Endodermal cell (in vitro differentiated cells): ENCODE measurements at regions not wholly inside any gene's neighbourhood (a gene's known extent, or its start where the extent isn't known, plus 50 kb on each side); places are given as distances from the start of the nearest gene placed in this dataset.

Experiments
- DNase-seq: peaks from one replicate; pipeline ENCODE4 v3.0.0-alpha.2; 2017
- H3K27ac ChIP-seq: 2 replicates; pipeline ENCODE4 v1.5.1; 2013; ENCODE audit warnings: mild to moderate bottlenecking, low read depth, low read length, moderate library complexity
- H3K27me3 ChIP-seq: 2 replicates; pipeline ENCODE4 v1.6.1; 2013; ENCODE audit warnings: mild to moderate bottlenecking, low read length, moderate library complexity; ENCODE audit not compliant: insufficient read depth, control insufficient read depth, poor library complexity, severe bottlenecking
- H3K36me3 ChIP-seq: 2 replicates; pipeline ENCODE4 v1.7.0; 2013; ENCODE audit warnings: mild to moderate bottlenecking, low read length, moderate library complexity; ENCODE audit not compliant: control insufficient read depth, insufficient read depth
- H3K4me1 ChIP-seq: one replicate; pipeline ENCODE4 v1.7.0; 2013; ENCODE audit warnings: low read length; ENCODE audit not compliant: control insufficient read depth, insufficient read depth
- H3K4me3 ChIP-seq: 2 replicates; pipeline ENCODE4 v1.5.1; 2013; ENCODE audit warnings: mild to moderate bottlenecking, low read length, moderate library complexity
- H3K9ac ChIP-seq: 2 replicates; pipeline ENCODE4 v1.6.1; 2013; ENCODE audit warnings: mild to moderate bottlenecking, low read length, moderate library complexity; ENCODE audit not compliant: poor library complexity, severe bottlenecking; ENCODE audit errors: extremely low read depth
- H3K9me3 ChIP-seq: 2 replicates; pipeline ENCODE4 v1.6.1; 2013; ENCODE audit warnings: mild to moderate bottlenecking, low read length, moderate library complexity; ENCODE audit not compliant: control insufficient read depth
- H3K27ac Mint-ChIP-seq: 2 replicates; pipeline ENCODE4 v1.8.0; 2020; ENCODE audit warnings: mixed read lengths
- H3K27me3 Mint-ChIP-seq: 2 replicates; pipeline ENCODE4 v1.8.0; 2021; ENCODE audit warnings: mild to moderate bottlenecking, mixed read lengths; ENCODE audit not compliant: insufficient read depth
- H3K36me3 Mint-ChIP-seq: 2 replicates; pipeline ENCODE4 v1.8.0; 2020; ENCODE audit warnings: low read depth, mixed read lengths
- H3K4me1 Mint-ChIP-seq: 2 replicates; pipeline ENCODE4 v1.8.0; 2020; ENCODE audit warnings: mixed read lengths
- H3K4me3 Mint-ChIP-seq: 2 replicates; pipeline ENCODE4 v1.8.0; 2020; ENCODE audit warnings: mild to moderate bottlenecking, moderate library complexity, mixed read lengths
- H3K9me3 Mint-ChIP-seq: 2 replicates; pipeline ENCODE4 v1.8.0; 2020; ENCODE audit warnings: mild to moderate bottlenecking, mixed read lengths
- WGBS, 2 experiments: methylation state at CpG; one replicate each; pipeline versions ENCODE4 v1.1.5 to v1.1.7; 2013; ENCODE audit warnings: missing lambda C conversion rate in 2 of 2, mixed read lengths in 1 of 2; ENCODE audit not compliant: insufficient coverage in 1 of 2, insufficient read length in 1 of 2; 5-methylcytosine and 5-hydroxymethylcytosine counted together
- TF ChIP-seq, protein P1 (sequence below): fragments of 200-600 bp; sonication (generic); conservative IDR thresholded peaks from 2 replicates; pipeline ENCODE4 v1.5.0; 2021; ENCODE audit warnings: antibody characterized with exemption, mild to moderate bottlenecking

DNA sequence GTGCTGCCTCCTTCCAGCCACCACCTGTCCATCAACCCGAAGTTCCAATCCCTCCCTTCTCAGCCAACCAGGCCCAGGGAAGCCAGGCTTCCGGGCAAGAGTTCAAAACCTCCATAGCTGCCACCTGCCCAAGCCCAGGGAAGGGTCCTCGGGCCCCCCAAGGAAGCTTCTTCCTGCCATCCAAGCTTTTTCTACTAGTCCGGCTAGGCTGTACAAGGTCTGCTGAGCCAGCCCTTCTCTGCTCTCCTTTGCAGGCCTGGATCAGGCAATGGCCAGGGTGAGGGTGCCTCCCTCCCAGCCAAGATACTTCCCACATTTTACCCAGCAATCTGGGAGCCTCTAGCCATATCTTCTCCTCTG lies 96.2 kb downstream of the PJA1 start:
- Mint-ChIP-seq H3K4me3 (no peak overlapping the region), H3K9me3 (peaks cover 59% of the 10 kb centered on the region), H3K36me3 (no peaks in the 10 kb centered on the region), H3K27me3 (no peaks in the 10 kb centered on the region), H3K27ac (no peak overlapping the region), H3K4me1 (peaks cover 3% of the 10 kb centered on the region)
- TF ChIP-seq, protein P1, sequence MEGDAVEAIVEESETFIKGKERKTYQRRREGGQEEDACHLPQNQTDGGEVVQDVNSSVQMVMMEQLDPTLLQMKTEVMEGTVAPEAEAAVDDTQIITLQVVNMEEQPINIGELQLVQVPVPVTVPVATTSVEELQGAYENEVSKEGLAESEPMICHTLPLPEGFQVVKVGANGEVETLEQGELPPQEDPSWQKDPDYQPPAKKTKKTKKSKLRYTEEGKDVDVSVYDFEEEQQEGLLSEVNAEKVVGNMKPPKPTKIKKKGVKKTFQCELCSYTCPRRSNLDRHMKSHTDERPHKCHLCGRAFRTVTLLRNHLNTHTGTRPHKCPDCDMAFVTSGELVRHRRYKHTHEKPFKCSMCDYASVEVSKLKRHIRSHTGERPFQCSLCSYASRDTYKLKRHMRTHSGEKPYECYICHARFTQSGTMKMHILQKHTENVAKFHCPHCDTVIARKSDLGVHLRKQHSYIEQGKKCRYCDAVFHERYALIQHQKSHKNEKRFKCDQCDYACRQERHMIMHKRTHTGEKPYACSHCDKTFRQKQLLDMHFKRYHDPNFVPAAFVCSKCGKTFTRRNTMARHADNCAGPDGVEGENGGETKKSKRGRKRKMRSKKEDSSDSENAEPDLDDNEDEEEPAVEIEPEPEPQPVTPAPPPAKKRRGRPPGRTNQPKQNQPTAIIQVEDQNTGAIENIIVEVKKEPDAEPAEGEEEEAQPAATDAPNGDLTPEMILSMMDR = no peak
- Histone ChIP-seq H3K36me3 (no peaks in the 10 kb centered on the region), H3K4me3 (no peak overlapping the region), H3K9ac (no peak overlapping the region), H3K27ac (no peak overlapping the region), H3K9me3 (no peaks in the 10 kb centered on the region), H3K27me3 (no peaks in the 10 kb centered on the region), H3K4me1 (peaks cover under 1% of the 10 kb centered on the region)
- WGBS, 2 experiments = 84% methylated on average over 4 of the region's 4 CpGs; no CpG with 5 or more reads in 1 of the 2 experiments
- DNase-seq = no peak

DNA sequence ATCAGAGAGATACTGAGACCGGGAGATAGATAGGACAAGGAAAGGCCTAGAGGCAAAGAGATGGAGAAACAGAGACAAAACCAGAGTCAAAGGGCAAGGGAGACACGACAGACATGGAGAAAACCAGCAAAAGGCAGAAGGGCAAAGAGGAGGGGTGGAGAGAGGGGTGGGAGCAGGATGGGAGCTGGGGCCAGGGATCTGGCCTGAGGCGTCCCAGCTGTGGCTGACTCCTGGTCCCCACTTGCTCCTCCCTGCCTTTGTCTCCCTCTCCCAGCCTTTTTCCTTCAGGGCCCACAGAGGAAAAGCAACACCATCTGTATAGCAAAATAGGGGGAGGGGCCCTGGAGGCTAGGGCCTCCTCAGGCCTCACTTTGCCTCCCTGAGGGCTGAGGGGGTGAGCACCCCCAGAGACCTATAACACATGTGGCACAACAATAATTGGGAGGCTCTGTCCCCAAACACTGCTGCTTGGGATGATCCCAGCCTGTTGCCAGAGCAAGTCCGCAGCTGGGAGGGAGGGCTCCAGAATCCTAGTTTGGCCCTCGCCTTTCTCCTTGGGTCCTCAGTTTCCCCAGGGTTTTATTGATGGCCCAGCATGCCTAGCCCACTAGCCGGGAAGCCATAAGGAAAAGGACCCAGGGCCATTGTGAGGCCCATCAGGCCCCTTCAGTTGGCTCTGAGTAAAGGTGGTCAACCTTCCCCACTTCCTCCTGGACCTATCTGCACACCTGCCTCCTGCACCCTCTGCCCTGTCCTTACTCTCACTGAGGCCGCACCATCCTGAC lies 96.8 kb downstream of the PJA1 start:
- Histone ChIP-seq H3K27ac (no peak overlapping the region), H3K4me3 (no peak overlapping the region), H3K9ac (no peak overlapping the region), H3K4me1 (no peaks in the 10 kb centered on the region), H3K36me3 (no peaks in the 10 kb centered on the region), H3K27me3 (no peaks in the 10 kb centered on the region), H3K9me3 (no peaks in the 10 kb centered on the region)
- TF ChIP-seq, protein P1 = no peak
- H3K4me1 Mint-ChIP-seq = peaks cover 3% of the 10 kb centered on the region
- no peaks in the 10 kb centered on the region for H3K27me3 Mint-ChIP-seq
- DNase-seq = peak; percentile 20
- WGBS, 2 experiments = 86 to 92% methylated on average over 1 to 7 of the region's 7 CpGs
- no peaks in the 10 kb centered on the region for H3K36me3 Mint-ChIP-seq
- peaks cover 60% of the 10 kb centered on the region for H3K9me3 Mint-ChIP-seq
- H3K27ac Mint-ChIP-seq = no peak overlapping the region
- H3K4me3 Mint-ChIP-seq = no peak overlapping the region

DNA sequence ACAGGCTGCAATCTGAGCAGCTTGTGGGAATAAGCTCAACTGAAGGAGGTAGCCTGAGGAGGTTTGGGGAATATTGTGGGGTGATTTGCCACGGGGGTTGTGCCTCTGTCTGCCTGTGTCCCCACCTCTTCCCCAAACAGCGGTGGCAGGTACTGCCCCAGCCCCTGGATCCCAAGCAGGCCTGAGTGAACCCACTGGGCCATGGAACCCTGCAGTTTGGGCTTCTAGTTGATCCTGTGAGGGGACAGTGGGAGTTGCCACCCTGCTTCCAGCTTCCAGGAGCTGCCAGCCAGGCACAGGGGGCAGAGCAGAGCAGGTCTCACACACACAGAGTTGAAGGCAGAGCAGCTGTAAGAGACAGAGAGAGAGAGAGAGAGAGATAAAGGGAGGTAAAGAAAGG lies 97.4 kb downstream of the PJA1 start:
- H3K27ac Mint-ChIP-seq = no peak overlapping the region
- no peaks in the 10 kb centered on the region for H3K36me3 ChIP-seq
- TF ChIP-seq, protein P1 = no peak
- H3K9me3 ChIP-seq = no peaks in the 10 kb centered on the region
- WGBS, 2 experiments = 100% methylated on average over 1 of the region's 2 CpGs; no CpG with 5 or more reads in 1 of the 2 experiments
- H3K9ac ChIP-seq = no peak overlapping the region
- H3K27me3 Mint-ChIP-seq = no peaks in the 10 kb centered on the region
- no peaks in the 10 kb centered on the region for H3K36me3 Mint-ChIP-seq
- H3K4me3 ChIP-seq = no peak overlapping the region
- H3K4me3 Mint-ChIP-seq = no peak overlapping the region
- H3K4me1 ChIP-seq = no peaks in the 10 kb centered on the region
- DNase-seq = peak; percentile 27
- peaks cover 3% of the 10 kb centered on the region for H3K4me1 Mint-ChIP-seq
- H3K27ac ChIP-seq = no peak overlapping the region
- H3K27me3 ChIP-seq = no peaks in the 10 kb centered on the region
- peaks cover 60% of the 10 kb centered on the region for H3K9me3 Mint-ChIP-seq
